NCI-H2171 (cell line): ENCODE measurements at regions not wholly inside any gene's neighbourhood (a gene's known extent, or its start where the extent isn't known, plus 50 kb on each side); places are given as distances from the start of the nearest gene placed in this dataset.
A peak's percentile ranks its signal among the peaks of the same experiment; 100 is the strongest.

ENCODE experiments used
- DNase-seq: peaks from one replicate; lab custom pipeline; 2025; lab: John Stamatoyannopoulos, UW

GRCh38 chr13:109859216-109859835 is 72.9 kb upstream of the IRS2 start:
- no peak for DNase-seq

- DNase-seq = no peak
Measured at GRCh38 chr13:109858319-109858718, 71.9 kb upstream of the IRS2 start.

- no peak for DNase-seq
Measured at GRCh38 chr13:109857803-109858202, 71.4 kb upstream of the IRS2 start.

GRCh38 chr13:109857325-109857724 is 70.9 kb upstream of the IRS2 start:
- DNase-seq = no peak

GRCh38 chr13:109856350-109856749 is 70.0 kb upstream of the IRS2 start:
- no peak for DNase-seq

GRCh38 chr13:109853153-109853552 is 66.8 kb upstream of the IRS2 start:
- no peak for DNase-seq

GRCh38 chr13:109846185-109846584 is 59.8 kb upstream of the IRS2 start:
- no peak for DNase-seq

- DNase-seq = peak; percentile 12
Measured at GRCh38 chr13:109844396-109844795, 58.0 kb upstream of the IRS2 start.

- DNase-seq = no peak
Measured at GRCh38 chr13:109843695-109844094, 57.3 kb upstream of the IRS2 start.

- DNase-seq = no peak
Measured at GRCh38 chr13:109842212-109842920, 56.0 kb upstream of the IRS2 start.

GRCh38 chr13:109840893-109841287 is 54.5 kb upstream of the IRS2 start:
- no peak for DNase-seq

GRCh38 chr13:109840201-109840892 is 54.0 kb upstream of the IRS2 start:
- DNase-seq = no peak

- no peak for DNase-seq
Measured at GRCh38 chr13:109836629-109837607, 50.5 kb upstream of the IRS2 start.
